Urinary bladder (tissue), 3 donors: ENCODE measurements at regions not wholly inside any gene's neighbourhood (a gene's known extent, or its start where the extent isn't known, plus 50 kb on each side); places are given as distances from the start of the nearest gene placed in this dataset.

Source experiments
- DNase-seq: peaks from one replicate; pipeline ENCODE4 v3.0.0-alpha.2; 2015; ENCODE audit errors: extremely low spot score
- H3K27ac ChIP-seq: one replicate; pipeline ENCODE4 v1.5.1; 2013; ENCODE audit warnings: low read depth, mild to moderate bottlenecking, moderate library complexity
- H3K36me3 ChIP-seq: one replicate; pipeline ENCODE4 v1.6.1; 2013; ENCODE audit warnings: mild to moderate bottlenecking, moderate library complexity; ENCODE audit not compliant: insufficient read depth
- H3K4me1 ChIP-seq: one replicate; pipeline ENCODE4 v1.6.1; 2013; ENCODE audit warnings: mild to moderate bottlenecking, moderate library complexity; ENCODE audit not compliant: insufficient read depth
- H3K4me3 ChIP-seq: one replicate; pipeline ENCODE4 v1.5.1; 2013; ENCODE audit warnings: low read depth, low read length
- WGBS: extraction: QIAGEN DNeasy Blood & Tissue Kit; methylation state at CpG from one replicate; pipeline ENCODE4 v1.1.7; 2013; 5-methylcytosine and 5-hydroxymethylcytosine counted together
- donor health status: healthy with polysubstance abuse.
- donor health status: healthy.

- Histone ChIP-seq H3K4me3 (no peak overlapping the region), H3K27ac (no peak overlapping the region), H3K36me3 (no peaks in the 10 kb centered on the region), H3K4me1 (no peaks in the 10 kb centered on the region)
- 96% methylated on average over 1 of the region's 1 CpG for WGBS
- DNase-seq, result no peak
Observed at GRCh38 chr7:54963155-54963554, 55.7 kb upstream of the EGFR start.

GRCh38 chr7:54964136-54964535 lies 54.7 kb upstream of the EGFR start:
- Histone ChIP-seq H3K36me3 (no peaks in the 10 kb centered on the region), H3K4me3 (no peak overlapping the region), H3K27ac (no peak overlapping the region), H3K4me1 (no peaks in the 10 kb centered on the region)
- DNase-seq, result no peak
- WGBS, result 96% methylated on average over 1 of the region's 1 CpG

- Histone ChIP-seq H3K36me3 (no peaks in the 10 kb centered on the region), H3K27ac (no peak overlapping the region), H3K4me3 (no peak overlapping the region), H3K4me1 (no peaks in the 10 kb centered on the region)
- DNase-seq, result no peak
- WGBS, result 80% methylated on average over 8 of the region's 8 CpGs
Observed at GRCh38 chr7:54967377-54967776, 51.4 kb upstream of the EGFR start.

- Histone ChIP-seq H3K36me3 (no peaks in the 10 kb centered on the region), H3K4me1 (no peaks in the 10 kb centered on the region), H3K27ac (no peak overlapping the region), H3K4me3 (no peak overlapping the region)
- WGBS, result 91% methylated on average over 6 of the region's 6 CpGs
- no peak for DNase-seq
Observed at GRCh38 chr7:54968018-54968417, 50.8 kb upstream of the EGFR start.
